ENCODE measurements at regions not wholly inside any gene's neighbourhood (a gene's known extent, or its start where the extent isn't known, plus 50 kb on each side); places are given as distances from the start of the nearest gene placed in this dataset.
"Not testable (repeated sequence)": the region's sequence is repeated elsewhere in the genome, so short reads cannot be mapped to it uniquely, and the experiment has no call there.

DNA sequence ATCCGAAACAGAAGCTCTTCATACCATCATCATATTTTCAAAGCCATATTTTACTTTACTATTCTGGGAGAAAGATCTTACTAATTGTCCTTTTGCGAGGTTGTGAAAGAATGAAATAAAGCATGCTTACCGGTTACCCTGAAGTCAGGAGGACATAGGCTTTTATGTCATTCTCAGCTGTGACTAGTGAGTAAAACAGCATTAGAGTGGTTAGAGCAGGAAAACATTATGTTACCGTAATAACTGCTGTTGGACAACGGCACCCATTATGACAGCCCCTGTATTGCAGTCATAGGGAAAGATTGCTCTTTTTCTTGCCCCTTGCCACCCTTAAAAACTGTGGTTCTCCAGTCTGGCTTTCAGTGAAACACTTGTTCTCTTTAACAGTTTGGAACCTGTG is 1035.7 kb downstream of the ZPLD1 start:
- DNase-seq (ENCODE audit: low read depth in 2 of 2) = no peak

DNA sequence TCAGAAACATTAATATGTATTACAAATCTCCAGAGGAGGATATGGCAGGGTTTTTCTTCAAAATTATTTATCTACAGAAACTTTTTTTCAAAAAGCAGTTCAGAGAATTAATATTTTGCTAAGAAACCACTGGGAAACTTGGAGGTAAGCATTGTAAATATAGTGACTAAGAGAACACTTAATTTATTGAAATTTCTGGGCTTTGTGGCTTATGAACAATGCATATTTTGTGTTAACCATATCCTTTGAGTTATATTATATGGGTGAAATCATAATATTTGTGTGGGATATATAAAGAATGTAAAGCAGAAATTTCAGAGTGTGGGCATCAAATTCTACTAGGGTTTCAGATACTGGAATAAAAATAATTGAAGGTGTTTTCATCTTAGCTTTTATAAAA is 1059.2 kb downstream of the ZPLD1 start:
- DNase-seq (ENCODE audit: low read depth in 2 of 2) = no peak

DNA sequence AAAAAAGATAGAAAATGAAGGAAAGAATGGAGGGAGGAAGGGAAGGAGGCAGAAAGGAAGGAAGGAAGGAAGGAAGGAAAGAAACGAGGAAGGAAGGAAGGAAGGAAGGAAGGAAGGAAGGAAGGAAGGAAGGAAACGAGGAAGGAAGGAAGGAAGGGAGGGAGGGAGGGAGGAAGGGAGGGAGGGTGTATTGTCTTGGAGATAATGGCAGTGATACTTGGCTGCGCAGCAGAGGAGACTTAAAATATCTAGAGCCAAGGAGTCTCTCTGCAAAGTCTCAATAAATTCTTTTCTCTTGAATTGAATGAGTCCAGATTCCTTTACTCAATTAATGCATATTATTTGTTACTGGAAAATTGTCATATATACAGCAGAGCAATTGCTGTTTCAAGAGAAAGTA is 1059.7 kb downstream of the ZPLD1 start:
- DNase-seq (ENCODE audit: low read depth in 2 of 2) = no peak

DNA sequence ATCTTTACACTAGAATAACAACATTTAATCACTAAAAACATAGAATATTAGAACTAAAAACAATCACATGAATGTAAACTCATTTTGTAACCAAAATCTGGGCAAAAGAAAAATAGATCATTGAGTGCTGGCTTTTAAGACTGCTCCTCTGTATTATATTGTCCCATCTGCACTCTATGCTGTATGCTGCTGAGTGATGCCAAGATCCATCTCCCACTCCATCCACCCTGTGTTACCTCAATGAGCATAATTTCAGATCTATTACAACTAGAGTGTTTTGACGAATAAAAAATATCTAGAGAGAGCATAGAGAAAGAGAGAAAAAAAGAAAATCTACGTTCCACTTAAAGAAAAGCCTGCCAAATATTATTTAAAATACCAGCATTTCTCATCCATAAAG is 1060.4 kb downstream of the ZPLD1 start:
- DNase-seq (ENCODE audit: low read depth in 2 of 2) = no peak

DNA sequence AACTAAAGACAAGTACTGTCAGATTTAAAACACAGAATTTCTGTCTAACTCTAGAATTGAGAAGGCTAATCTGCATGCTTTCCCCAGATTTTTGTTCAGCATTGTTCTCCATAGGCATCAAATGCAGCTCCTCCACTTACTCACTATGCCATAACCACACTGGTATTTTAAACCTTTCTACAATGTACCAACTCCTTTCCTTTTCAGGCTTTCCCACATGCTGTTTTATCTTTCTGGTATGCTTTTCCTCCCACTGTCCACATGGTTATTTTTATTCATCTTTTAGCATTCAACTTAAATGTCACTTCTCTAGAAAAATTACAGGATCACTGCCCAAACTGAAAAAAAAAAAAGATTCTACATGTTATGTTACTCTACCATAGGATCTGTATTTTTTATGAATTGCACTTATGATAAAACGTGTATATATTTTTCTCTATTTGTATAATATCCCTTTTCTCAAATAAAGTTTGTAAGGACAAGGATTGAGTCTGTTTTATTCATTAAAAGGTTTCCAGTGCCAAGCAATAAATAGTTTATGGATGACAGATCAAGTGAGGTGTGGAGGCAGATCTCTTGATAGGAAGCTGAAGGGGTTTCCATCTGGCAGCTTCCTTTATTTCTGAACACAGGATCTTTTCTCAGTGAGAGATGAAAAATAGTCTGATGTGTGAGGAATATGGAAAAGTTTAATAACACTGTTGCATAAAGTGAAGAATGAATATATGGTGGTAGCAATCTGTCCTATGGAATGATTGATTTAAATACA is 1064.5 kb downstream of the ZPLD1 start:
- no peak for DNase-seq (ENCODE audit: low read depth in 2 of 2)

DNA sequence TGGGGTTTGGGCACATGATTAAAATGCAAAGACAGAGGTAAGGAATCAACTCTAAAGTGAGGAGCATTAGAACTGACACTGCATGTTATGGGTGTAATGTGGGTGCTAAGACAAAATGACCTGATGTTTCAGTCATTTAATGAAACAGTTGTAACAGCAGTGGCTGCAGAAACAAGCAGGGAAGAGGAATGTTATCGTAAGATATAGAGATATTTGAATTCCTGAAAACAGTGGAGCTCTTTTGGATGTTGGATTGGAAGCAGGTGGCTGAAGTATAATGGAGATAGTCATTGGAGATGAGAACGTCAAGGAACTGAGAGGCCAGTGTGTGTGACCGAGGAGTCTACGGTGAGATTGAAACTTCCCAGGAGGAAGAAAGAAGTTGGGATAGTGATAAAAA is 1065.2 kb downstream of the ZPLD1 start:
- no peak for DNase-seq (ENCODE audit: low read depth in 2 of 2)

DNA sequence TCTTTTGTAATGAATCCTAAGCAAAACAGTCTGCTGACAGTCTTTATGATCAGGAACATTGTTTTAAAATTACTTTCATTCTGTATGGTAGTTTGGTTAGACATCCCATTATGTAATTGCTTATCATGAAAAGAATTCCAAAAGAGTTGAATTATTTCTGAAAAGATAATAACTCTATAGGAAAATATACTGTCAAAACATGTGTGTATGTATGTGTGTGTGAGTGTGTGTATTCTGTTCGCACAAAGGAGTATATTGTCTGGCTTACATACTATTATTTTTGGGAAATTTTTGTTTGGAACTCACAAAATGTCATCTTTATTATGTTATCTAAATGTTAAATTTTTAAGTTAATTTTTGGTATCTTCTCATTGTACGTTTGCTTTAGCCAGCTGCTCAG is 1075.9 kb downstream of the ZPLD1 start:
- DNase-seq (ENCODE audit: low read depth in 2 of 2) = no peak

DNA sequence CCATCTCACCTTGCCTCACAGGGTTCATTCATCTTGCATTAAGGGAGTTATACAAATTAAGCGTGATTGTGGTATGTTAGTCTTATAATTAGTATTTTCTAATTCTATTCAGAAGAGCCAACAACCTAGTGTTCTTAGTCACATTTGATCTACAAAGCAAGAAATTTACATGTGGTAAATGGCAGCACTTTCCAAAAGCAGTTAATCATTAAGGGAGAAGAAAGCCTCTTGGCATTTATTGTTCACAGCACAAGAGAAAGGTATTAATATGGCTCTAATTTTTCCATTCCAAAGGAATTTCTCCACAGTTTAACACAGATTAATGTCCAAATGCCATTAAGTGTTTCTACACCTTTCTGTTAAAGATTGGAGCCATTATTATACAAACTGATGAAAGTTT is 1077.1 kb downstream of the ZPLD1 start:
- no peak for DNase-seq (ENCODE audit: low read depth in 2 of 2)

DNA sequence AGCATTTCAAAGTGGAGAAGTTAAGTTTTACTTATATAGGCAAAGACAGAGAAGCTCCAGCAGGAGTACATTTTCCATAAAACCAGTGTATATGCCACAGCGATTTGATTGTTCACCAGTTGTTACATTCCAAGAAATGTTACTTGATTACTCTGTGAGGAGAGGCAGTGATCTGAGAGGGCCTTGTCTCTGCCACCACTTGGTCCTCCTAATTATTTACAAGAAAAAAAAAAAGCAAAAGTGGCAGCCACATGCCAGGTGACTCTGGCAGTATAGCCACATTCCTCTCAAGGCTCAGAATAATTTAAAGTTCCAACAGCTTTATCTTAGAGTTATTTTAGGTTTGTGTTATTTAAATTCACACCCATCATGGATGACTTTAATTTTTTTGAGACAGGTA is 1077.8 kb downstream of the ZPLD1 start:
- no peak for DNase-seq (ENCODE audit: low read depth in 2 of 2)

DNA sequence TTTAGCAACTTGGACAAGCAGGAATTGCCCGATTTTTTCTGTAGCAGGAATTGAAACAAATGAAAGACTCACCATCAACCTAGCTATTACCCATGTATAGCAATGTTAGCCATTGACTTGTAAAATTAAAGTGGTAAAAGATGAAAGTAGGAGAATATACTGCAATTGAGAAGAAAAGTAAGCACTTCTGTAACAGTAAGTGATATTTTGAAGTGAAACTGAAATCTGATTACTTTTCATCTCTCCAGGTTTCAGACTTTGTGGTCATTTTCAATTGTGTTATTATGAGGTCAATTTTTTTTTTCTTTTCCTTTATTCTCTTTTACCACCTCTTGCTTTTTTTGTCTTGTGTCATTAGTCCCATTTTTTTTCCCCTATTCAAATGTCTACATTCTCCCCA is 1078.2 kb downstream of the ZPLD1 start:
- DNase-seq (ENCODE audit: low read depth in 2 of 2) = no peak

DNA sequence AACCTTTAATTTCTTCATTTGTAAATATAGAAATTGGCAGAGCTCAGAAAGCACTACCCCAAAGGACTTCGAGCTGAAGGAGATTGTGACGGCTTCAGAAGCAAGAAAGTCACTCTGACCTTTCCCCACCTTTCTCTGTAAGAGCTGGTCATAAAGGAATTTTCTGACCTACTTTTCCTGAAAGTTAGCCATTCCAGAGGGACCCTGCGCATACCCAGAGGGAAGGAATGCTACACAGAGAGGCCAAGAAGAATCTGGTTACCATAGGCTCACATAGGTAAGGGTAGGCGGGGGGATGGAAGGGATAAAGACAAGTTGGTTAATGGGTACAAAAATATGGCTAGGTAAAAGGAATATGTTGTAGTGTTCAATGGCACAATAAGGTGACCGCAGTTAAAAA is 1080.3 kb downstream of the ZPLD1 start:
- no peak for DNase-seq (ENCODE audit: low read depth in 2 of 2)

DNA sequence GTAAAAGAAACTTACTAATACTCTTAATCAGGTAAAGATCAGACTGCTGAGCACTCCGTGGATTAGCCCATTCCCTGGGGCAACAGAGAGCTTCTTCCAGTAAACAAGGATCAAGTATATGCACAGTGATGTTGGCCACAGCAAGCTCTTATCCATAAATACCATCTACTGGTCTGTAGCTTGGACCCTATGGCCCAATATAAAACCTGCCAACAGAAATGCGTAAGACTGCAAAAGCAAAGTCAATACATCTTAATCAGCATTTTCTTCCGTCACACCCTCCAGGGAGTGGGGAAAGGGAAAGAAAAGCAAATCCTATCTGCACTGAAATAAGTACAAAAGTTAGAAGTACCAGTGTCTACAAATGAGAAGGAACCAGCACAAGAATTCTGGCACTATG is 1082.1 kb downstream of the ZPLD1 start:
- no peak for DNase-seq (ENCODE audit: low read depth in 2 of 2)

DNA sequence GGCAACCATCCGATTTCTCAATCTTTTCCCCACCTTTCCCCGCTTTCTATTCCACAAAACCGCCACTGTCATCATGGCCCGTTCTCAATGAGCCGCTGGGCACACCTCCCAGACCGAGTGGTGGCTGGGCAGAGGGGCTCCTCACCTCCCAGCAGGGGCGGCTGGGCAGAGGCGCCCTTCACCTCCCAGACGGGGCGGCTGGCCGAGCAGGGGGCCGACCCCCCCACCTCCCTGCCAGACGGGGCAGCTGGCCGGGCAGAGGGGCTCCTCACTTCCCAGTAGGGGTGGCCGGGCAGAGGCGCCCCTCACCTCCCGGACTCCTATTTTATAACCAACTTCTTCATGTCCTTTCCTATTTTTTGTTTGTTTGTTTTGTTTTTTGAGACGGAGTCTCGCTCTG is 1096.5 kb downstream of the ZPLD1 start:
- DNase-seq (ENCODE audit: low read depth in 2 of 2) = not testable (repeated sequence)

DNA sequence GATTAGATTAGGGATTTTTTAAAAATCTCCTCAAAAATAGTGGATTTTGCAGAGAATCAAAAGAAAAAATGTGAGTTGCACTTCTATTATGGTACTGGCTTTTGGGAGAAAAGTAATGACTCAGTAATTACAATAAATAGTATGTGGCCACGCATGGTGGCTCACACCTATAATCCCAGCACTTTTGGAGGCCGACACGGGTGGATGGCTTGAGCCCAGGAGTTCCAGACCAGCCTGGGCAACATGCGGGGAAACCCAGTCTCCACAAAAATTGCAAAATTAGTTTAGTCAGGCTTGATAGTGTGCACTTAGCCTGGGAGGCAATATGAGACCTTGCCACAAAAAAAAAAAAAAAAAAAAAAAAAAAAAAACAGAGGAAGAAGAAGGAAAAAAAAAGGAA is 1098.2 kb downstream of the ZPLD1 start:
- DNase-seq (ENCODE audit: low read depth in 2 of 2) = no peak

DNA sequence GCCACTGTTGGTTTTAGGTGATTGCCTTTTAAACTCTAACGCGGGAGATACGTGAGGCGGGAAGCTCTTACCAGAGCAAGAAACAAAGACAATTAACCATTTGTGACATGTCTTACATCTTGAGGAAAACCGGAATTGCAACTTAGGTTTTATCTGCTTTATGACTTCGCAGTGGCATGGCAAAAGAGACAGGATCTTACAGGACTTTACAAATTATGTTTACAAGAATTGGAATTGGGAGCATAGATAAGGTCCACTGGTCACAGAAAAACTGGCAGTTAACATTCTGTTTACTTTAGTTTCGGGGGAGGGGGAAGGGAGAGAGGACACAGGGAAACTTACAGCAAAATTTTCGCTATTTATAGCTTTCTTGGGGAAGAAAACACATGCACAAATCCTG is 1119.6 kb downstream of the ZPLD1 start:
- DNase-seq (ENCODE audit: low read depth in 2 of 2) = no peak

DNA sequence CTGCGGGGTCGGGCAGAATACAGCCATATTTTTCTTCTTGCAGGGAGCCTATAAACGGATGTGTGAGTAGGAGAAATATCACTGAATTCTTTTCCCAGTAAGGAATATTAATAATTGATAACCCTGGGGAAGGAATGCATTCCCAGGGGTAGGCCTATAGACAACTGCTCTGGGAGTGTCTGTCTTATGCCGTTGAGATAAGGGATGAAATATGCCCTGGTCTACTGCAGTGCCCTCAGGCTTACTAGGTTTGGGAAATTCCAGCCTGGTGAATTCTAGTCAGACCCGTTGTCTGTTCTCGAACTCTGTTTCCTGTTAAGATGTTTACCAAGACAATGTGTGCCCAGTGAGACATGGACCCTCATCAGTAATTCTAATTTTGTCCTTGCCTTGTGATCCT is 1129.3 kb downstream of the ZPLD1 start:
- DNase-seq (ENCODE audit: low read depth in 2 of 2) = not testable (repeated sequence)

DNA sequence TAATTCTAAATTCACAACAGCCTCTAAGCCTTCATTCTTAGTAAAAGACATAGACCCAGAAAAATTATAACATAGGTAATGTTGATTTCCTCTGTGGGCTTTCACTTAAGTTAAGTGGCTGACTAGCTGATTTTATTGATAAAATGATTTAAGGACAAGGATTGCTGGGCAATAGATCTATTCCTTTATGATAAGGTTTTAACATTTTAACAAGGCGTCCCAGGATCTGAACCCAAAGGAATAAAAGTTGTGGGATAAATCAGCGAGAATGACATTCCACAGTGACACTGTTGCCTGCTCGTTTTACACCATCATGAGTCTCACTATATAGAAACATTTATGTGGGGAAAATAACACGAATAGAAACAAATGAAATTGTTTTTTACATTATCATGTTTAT is 1151.0 kb downstream of the ZPLD1 start:
- no peak for DNase-seq (ENCODE audit: low read depth in 2 of 2)

DNA sequence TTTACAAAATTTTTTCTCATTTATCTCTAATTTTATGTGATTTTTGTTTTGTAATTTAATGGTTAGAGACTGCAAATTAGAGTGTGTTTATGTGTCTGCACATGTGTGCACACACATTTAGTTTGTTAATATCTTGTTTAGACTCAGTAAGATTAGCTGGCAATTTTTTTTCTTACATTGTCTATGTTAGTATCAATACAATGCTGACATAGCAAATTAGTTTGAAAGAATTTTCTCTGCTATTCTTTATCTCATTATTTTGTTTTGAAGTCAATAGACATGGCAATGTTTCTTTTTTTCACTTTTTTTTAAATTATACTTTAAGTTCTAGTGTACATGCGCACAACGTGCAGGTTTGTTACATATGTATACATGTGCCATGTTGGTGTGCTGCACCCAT is 1155.0 kb downstream of the ZPLD1 start:
- DNase-seq (ENCODE audit: low read depth in 2 of 2) = no peak

DNA sequence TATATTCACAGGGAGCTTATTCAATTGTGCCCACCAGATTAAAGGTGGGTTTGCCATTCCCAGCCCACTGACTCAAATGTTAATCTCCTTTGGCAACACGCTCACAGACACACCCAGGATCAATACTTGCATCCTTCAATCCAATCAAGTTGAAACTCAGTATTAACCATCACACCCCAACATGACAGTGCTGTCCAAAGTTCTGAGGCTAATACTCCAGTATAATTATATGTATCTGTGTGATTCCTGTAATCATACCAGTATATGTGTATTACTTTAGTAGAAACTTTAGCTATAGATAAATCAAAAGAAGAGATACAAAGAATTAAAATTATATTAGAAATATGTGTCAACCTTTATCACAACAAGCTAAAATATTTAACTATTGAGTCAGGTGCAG is 1166.0 kb downstream of the ZPLD1 start:
- DNase-seq (ENCODE audit: low read depth in 2 of 2) = no peak

DNA sequence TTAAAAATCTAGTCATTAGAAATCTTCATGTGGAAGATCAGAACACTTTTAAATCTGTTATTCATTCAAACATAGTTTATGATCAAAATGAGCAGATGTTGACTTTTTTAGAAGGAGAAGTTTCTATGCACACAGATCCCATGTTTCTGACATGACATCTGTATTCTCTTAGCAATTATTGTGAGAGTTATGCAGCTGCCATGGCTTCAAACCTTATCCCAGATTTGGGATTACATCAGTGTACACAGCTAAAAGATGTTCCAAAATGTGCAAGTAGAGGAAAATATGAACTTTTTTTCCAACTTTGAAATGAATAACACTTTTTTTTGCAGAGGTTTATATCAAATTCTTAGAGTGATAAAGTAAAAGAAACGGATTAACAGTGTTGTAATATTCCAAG is 1166.9 kb downstream of the ZPLD1 start:
- DNase-seq (ENCODE audit: low read depth in 2 of 2) = no peak

DNA sequence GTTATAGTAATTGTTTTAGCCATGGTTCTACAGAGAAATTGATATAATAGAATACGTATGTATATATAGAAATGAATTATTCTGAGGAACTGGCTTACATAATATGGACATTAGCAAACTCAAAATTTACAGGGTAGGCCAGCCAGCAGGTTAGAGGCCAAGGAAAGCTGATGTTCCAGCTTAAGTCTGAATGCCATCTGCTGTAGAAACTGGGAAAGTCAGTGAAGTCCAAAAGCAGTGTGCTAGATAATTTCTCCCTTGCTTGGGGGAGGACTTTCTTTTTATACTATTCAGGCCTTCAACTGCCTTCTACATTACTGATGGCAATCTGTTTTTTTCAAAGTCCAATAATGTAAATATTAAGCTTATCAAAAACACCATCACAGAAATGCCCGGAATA is 1174.7 kb downstream of the ZPLD1 start:
- no peak for DNase-seq (ENCODE audit: low read depth in 2 of 2)

DNA sequence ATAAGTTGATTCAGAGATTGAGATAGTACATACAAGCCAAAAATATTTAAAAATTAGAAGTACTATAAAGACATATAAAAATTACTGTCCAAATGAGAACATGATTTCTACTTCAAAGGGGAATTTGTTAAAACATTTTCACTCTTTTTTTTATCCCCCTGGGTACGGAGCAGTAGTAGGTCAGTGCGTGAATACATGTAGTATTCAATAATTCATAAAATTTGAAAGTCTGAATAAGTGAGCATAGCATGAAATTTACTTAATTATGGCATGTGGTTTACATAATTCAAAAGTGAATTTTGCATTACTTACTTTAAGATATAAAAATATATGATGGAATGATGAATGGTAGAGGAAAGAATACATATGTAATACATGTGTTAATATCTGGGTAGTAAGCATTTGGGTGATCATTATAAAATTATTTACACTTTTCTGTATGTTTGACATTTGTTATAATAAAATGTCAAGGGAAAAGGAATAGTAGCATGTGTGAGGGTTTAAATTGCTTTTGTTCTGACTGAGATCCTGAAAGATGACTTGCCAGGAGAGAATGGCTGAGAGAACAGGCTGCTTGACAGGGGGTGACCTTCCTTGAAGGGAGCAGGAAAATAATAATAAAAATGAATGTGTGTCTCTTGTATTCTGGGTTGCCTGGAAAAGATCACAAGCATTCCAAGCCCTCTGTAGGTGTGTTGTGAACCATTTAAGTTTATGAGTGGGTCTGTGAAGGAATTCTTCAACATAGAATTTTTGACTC is 1178.8 kb downstream of the ZPLD1 start:
- DNase-seq (ENCODE audit: low read depth in 2 of 2) = no peak

DNA sequence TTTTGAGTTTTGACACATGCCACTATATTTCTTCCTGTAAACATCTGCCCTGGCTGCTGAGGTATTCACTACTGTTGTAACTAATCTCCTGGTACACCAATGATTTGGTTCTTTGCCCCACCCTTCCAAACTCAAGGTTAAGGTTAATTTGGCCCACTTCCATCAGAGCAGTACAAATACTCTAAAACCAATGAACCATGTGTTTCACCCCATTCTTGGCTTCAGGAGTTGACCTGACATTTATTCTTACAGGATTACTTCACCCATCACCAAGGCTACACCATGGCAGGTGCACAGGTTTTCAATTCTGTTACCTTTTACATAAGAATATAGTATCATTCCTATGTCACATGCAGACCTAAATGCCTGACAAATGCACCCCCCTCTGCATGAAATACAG is 1179.9 kb downstream of the ZPLD1 start:
- DNase-seq (ENCODE audit: low read depth in 2 of 2) = no peak

DNA sequence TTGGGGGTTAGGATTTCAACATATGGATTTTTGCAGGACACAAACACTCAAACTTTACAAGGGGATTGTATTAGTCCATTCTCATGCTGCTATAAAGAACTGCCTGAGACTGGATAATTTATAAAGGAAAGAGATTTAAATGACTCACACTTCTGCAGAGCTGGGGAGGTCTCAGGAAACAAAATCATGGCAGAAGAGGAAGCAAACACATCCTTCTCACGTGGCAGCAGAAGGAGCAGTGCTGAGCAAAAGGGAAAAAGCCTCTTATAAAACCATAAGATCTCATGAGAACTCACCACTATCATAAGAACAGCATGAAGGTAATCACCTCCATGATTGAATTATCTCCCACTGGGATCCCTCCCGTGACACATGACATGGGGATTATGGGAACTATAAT is 1183.1 kb downstream of the ZPLD1 start:
- DNase-seq (ENCODE audit: low read depth in 2 of 2) = no peak

All from activated CD4-positive, alpha-beta T cell treated with anti-CD3 and anti-CD28 coated beads for 24 hours (primary cell).